ENCODE measurements at regions not wholly inside any gene's neighbourhood (a gene's known extent, or its start where the extent isn't known, plus 50 kb on each side); places are given as distances from the start of the nearest gene placed in this dataset.

DNA sequence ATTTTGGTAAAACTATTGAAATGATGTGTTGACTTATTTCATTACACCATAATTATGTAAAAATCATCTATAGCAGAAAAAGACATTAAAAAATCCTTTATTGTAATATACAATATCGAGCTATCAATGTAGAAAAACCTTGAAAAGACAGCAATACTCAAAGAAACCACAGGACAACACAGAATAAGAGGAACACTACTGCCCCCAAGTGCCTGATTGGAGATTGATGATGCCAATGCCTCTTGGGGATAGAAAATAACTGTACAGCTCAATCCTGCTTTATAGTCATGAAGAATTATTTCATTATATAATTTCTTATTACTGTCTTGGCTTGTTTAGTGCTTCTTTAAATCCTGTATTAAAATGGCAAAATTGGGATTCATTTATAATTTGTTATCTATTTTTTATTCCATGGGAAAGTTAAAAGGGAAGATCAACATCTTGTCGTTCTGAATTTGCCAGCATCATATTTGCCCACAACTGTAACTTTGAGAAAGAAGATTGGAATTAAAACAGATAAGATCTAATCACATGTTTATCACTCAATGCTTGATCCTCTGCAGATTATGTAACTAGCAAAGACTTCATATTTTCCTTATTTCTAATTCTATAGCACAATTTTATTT lies 337.5 kb downstream of the CDH9 start:
- no peaks in the 10 kb centered on the region for H3K9me3 ChIP-seq (ENCODE audit: low read depth)
- H4K20me1 ChIP-seq (ENCODE audit: insufficient read depth, poor library complexity, severe bottlenecking), result no peaks in the 10 kb centered on the region
- no peak overlapping the region for H2AFZ ChIP-seq
- no peaks in the 10 kb centered on the region for H3K79me2 ChIP-seq
- H3K36me3 ChIP-seq (replicated peaks; ENCODE audit: insufficient read depth, low read depth), result no peaks in the 10 kb centered on the region
- H3K4me2 ChIP-seq, result no peak overlapping the region
- TF ChIP-seq, protein P1, sequence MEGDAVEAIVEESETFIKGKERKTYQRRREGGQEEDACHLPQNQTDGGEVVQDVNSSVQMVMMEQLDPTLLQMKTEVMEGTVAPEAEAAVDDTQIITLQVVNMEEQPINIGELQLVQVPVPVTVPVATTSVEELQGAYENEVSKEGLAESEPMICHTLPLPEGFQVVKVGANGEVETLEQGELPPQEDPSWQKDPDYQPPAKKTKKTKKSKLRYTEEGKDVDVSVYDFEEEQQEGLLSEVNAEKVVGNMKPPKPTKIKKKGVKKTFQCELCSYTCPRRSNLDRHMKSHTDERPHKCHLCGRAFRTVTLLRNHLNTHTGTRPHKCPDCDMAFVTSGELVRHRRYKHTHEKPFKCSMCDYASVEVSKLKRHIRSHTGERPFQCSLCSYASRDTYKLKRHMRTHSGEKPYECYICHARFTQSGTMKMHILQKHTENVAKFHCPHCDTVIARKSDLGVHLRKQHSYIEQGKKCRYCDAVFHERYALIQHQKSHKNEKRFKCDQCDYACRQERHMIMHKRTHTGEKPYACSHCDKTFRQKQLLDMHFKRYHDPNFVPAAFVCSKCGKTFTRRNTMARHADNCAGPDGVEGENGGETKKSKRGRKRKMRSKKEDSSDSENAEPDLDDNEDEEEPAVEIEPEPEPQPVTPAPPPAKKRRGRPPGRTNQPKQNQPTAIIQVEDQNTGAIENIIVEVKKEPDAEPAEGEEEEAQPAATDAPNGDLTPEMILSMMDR (IDR thresholded peaks at IDR 0.05; ENCODE audit: poor library complexity), result peak; percentile 75
- TF ChIP-seq EZH2 (IDR thresholded peaks at IDR 0.05; ENCODE audit: borderline replicate concordance), result no peak
- no peak for TF ChIP-seq EZH2phosphoT487 (IDR thresholded peaks at IDR 0.05; ENCODE audit: low read depth, severe bottlenecking, unreplicated experiment)
- H3K27ac ChIP-seq, result no peak overlapping the region
- no peaks in the 10 kb centered on the region for H3K4me1 ChIP-seq (ENCODE audit: insufficient read depth)
- no peaks in the 10 kb centered on the region for H3K27me3 ChIP-seq
- 61% methylated on average over 2 of the region's 2 CpGs for WGBS (ENCODE audit: low lambda C conversion rate, missing lambda C conversion rate)
- peak; percentile 58 for DNase-seq (ENCODE audit: low spot score)
- no peaks in the 10 kb centered on the region for H3K9me2 ChIP-seq (replicated peaks; ENCODE audit: insufficient read depth)
- no peak overlapping the region for H3K4me3 ChIP-seq

DNA sequence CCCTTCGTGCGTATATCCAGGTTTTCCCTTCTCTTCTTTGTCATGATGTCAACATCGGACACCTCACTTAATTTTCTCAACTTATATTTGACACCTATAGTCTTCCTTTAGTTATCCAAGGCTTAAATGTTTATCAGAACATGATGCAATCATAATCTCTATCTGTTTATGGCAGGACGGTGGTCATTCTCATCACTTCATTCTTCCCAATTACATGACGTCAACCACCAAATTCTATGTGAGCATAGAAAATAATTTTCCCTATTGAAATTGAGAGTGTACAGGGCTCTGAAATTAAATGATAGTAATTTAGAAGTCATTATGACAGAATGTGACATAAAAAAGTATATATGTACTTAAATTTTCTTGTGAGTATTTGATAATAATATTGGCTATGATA lies 345.4 kb downstream of the CDH9 start:
- H3K4me2 ChIP-seq, result no peak overlapping the region
- no peaks in the 10 kb centered on the region for H3K4me1 ChIP-seq (ENCODE audit: insufficient read depth)
- H3K9me3 ChIP-seq (ENCODE audit: low read depth), result no peaks in the 10 kb centered on the region
- H4K20me1 ChIP-seq (ENCODE audit: insufficient read depth, poor library complexity, severe bottlenecking), result no peaks in the 10 kb centered on the region
- TF ChIP-seq EZH2 (IDR thresholded peaks at IDR 0.05; ENCODE audit: borderline replicate concordance) (no peak), EZH2phosphoT487 (IDR thresholded peaks at IDR 0.05; ENCODE audit: low read depth, severe bottlenecking, unreplicated experiment) (no peak)
- TF ChIP-seq, protein P1 (IDR thresholded peaks at IDR 0.05; ENCODE audit: poor library complexity), result no peak
- no peaks in the 10 kb centered on the region for H3K27me3 ChIP-seq
- no peak for DNase-seq (ENCODE audit: low spot score)
- no peak overlapping the region for H2AFZ ChIP-seq
- no peak overlapping the region for H3K27ac ChIP-seq
- no peak overlapping the region for H3K4me3 ChIP-seq
- no peaks in the 10 kb centered on the region for H3K9me2 ChIP-seq (replicated peaks; ENCODE audit: insufficient read depth)
- no peaks in the 10 kb centered on the region for H3K36me3 ChIP-seq (replicated peaks; ENCODE audit: insufficient read depth, low read depth)
- no peaks in the 10 kb centered on the region for H3K79me2 ChIP-seq
- WGBS (ENCODE audit: low lambda C conversion rate, missing lambda C conversion rate), result 89% methylated on average over 5 of the region's 5 CpGs

DNA sequence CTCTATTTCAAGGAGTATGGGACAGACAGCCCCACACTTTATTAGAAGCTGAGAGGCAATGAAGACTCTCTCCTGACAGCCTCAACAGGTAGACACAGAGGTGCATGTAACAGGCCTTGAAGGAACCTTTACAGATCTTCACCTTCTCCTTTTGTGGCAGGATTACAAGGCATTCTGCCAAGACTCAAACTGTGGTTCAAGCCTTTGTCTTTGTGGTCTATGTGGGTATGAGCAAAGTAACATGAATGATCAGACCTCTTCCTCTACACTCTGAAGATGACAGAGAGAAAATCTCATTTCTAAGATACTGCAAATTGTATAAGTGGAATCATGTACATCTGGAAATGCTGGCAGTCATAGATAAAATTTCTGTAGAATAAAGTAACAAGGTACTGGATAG lies 346.9 kb downstream of the CDH9 start:
- no peak for DNase-seq (ENCODE audit: low spot score)

More for the DNA sequence above, 346.9 kb downstream of the CDH9 start:
- Histone ChIP-seq H3K27ac (no peak overlapping the region), H3K4me1 (ENCODE audit: insufficient read depth) (no peaks in the 10 kb centered on the region), H3K9me3 (ENCODE audit: low read depth) (no peaks in the 10 kb centered on the region), H3K36me3 (replicated peaks; ENCODE audit: insufficient read depth, low read depth) (no peaks in the 10 kb centered on the region), H3K79me2 (no peaks in the 10 kb centered on the region), H4K20me1 (ENCODE audit: insufficient read depth, poor library complexity, severe bottlenecking) (no peaks in the 10 kb centered on the region), H3K4me3 (no peak overlapping the region), H2AFZ (no peak overlapping the region), H3K4me2 (no peak overlapping the region), H3K9me2 (replicated peaks; ENCODE audit: insufficient read depth) (no peaks in the 10 kb centered on the region), H3K27me3 (no peaks in the 10 kb centered on the region)
- TF ChIP-seq EZH2phosphoT487 (IDR thresholded peaks at IDR 0.05; ENCODE audit: low read depth, severe bottlenecking, unreplicated experiment) (no peak), EZH2 (IDR thresholded peaks at IDR 0.05; ENCODE audit: borderline replicate concordance) (no peak)
- TF ChIP-seq, protein P1 (IDR thresholded peaks at IDR 0.05; ENCODE audit: poor library complexity), result no peak

Measured in hepatocyte (in vitro differentiated cells).